PFSK-1 (cell line): ENCODE measurements at regions not wholly inside any gene's neighbourhood (a gene's known extent, or its start where the extent isn't known, plus 50 kb on each side); places are given as distances from the start of the nearest gene placed in this dataset.

ENCODE experiments used
- POLR2AphosphoS5 ChIP-seq: IDR thresholded peaks from 2 replicates; pipeline ENCODE4 v1.6.1; 2012; ENCODE audit warnings: low read depth, mild to moderate bottlenecking, control low read depth, low read length, moderate library complexity
- TF ChIP-seq, protein P1 (sequence below), 2 experiments: IDR thresholded peaks; 2 replicates each; pipeline versions ENCODE4 v1.6.1 to v1.8.0; 2011 to 2012; ENCODE audit warnings: low read depth in 2 of 2, low read length in 2 of 2, control low read depth in 1 of 2, inconsistent platforms in 1 of 2, mild to moderate bottlenecking in 1 of 2, moderate library complexity in 1 of 2; ENCODE audit not compliant: insufficient read depth in 1 of 2

GRCh38 chr10:60476451-60476850, 86.8 kb upstream of the ANK3 start:
- TF ChIP-seq, protein P1, sequence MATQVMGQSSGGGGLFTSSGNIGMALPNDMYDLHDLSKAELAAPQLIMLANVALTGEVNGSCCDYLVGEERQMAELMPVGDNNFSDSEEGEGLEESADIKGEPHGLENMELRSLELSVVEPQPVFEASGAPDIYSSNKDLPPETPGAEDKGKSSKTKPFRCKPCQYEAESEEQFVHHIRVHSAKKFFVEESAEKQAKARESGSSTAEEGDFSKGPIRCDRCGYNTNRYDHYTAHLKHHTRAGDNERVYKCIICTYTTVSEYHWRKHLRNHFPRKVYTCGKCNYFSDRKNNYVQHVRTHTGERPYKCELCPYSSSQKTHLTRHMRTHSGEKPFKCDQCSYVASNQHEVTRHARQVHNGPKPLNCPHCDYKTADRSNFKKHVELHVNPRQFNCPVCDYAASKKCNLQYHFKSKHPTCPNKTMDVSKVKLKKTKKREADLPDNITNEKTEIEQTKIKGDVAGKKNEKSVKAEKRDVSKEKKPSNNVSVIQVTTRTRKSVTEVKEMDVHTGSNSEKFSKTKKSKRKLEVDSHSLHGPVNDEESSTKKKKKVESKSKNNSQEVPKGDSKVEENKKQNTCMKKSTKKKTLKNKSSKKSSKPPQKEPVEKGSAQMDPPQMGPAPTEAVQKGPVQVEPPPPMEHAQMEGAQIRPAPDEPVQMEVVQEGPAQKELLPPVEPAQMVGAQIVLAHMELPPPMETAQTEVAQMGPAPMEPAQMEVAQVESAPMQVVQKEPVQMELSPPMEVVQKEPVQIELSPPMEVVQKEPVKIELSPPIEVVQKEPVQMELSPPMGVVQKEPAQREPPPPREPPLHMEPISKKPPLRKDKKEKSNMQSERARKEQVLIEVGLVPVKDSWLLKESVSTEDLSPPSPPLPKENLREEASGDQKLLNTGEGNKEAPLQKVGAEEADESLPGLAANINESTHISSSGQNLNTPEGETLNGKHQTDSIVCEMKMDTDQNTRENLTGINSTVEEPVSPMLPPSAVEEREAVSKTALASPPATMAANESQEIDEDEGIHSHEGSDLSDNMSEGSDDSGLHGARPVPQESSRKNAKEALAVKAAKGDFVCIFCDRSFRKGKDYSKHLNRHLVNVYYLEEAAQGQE (IDR thresholded peaks at IDR 0.05; ENCODE audit: insufficient read depth in 1 of 2, low read depth in 2 of 2, low read length in 2 of 2) = no peak
- no peak for TF ChIP-seq POLR2AphosphoS5
